GM18505 (cell line): ENCODE measurements at regions not wholly inside any gene's neighbourhood (a gene's known extent, or its start where the extent isn't known, plus 50 kb on each side); places are given as distances from the start of the nearest gene placed in this dataset.
A peak's percentile ranks its signal among the peaks of the same experiment; 100 is the strongest.
"Not testable (repeated sequence)": the region's sequence is repeated elsewhere in the genome, so short reads cannot be mapped to it uniquely, and the experiment has no call there.

ENCODE experiments used
- ATAC-seq: cut with Tn5 transposase; IDR thresholded peaks from one replicate; pipeline ENCODE4 v1.9.1; 2021; ENCODE audit not compliant: unreplicated experiment
- POLR2A ChIP-seq: IDR thresholded peaks from 4 replicates; pipeline ENCODE4 v1.6.1; 2011; ENCODE audit warnings: borderline replicate concordance; ENCODE audit not compliant: insufficient read depth, insufficient read length; ENCODE audit errors: extremely low read depth

DNA sequence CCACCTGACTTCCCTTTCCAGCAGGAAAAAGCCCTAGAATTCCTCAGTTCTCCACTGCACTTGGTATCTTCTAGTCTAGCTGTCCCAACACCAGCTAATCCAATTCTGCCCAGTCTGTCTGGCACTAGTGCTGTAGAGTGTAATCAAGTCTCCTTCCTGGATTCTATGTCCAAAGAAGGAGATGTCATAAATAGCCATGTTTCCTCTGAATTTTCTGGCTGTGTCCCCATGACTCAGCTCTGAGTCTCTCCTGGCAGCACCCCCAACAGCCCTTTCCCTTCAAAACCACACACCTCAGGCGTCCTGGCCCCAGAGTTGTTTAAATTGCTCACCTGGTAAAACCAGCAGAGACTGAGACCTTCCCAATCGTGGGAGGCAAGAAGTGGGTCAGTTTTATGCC is 197.2 kb downstream of the GRXCR1 start:
- TF ChIP-seq POLR2A: no peak
- no peak for ATAC-seq

DNA sequence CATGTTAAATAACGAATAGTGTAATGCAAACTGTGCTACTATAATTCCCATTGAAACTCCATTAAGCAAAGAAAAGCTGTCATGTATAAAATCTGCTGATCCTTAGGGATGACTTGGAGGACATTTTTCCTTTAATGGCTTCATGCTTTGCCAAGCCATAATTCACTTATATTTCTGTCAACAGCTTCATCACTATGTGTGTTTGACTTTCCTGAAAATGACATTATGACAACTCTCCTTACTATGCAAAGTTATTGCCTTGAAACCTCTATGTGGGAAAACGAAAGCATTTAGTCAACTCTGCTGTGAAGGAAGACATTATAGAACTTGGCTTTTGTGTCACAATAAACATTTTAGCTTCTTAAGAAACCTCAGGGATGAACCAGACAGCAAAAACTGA is 210.5 kb downstream of the GRXCR1 start:
- no peak for TF ChIP-seq POLR2A
- ATAC-seq: no peak

DNA sequence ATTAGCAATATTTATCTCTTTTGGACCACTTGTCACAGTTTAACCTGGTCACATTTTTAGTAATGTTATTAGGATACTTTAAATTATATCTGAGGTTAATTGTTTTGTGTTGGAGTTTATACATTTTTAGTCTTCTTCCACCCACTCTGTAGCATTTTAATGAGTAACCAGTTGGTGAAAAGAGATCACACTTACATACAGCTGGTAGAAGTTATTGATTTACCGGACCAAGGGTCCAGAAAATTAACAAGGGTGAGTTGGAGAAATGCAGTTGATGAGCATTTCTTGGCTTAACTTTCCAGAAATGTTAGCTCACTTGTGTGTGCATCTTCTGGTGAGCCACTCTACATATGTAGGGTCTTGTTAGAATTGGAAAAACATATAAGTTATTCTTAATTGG is 219.6 kb downstream of the GRXCR1 start:
- TF ChIP-seq POLR2A: no peak
- no peak for ATAC-seq

DNA sequence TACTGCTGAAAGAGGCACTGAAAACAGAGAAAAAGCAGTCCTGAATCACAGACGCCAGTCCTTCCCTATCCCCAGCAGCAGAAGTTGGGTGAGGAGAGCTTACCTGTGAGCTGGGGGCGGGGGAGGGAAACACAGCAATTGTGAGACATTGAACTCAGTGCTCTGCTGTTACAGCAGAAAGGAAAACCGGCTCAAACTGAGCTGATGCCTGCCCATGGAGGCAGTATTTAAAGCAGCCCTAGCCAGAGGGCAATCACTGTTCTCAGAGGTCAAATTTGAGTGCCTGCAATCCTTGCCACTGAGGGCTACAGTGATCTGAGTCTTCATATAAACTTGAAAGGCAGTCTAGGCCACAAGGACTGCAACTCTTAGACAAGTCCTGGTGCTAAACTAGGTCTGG is 220.7 kb downstream of the GRXCR1 start:
- no peak for TF ChIP-seq POLR2A
- ATAC-seq: no peak

DNA sequence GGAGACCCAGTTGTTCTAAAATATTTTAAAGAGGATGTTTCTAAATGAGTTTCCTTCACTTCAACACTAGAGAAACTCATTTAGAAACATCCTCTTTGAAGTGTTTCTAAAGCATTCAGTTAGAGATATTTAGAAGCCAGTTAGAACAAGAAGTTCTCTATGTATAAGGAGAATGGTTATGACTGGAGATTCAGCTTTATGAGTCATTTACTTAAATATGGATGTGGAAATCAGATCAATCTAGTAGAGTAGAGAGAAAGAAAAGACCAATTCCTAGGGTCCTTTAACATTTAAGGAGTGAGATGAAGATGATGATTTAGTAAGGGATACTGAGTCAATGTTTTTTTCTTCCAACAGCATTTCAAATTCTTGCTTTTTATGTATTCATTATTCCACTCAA is 234.1 kb downstream of the GRXCR1 start:
- no peak for ATAC-seq
- no peak for TF ChIP-seq POLR2A

DNA sequence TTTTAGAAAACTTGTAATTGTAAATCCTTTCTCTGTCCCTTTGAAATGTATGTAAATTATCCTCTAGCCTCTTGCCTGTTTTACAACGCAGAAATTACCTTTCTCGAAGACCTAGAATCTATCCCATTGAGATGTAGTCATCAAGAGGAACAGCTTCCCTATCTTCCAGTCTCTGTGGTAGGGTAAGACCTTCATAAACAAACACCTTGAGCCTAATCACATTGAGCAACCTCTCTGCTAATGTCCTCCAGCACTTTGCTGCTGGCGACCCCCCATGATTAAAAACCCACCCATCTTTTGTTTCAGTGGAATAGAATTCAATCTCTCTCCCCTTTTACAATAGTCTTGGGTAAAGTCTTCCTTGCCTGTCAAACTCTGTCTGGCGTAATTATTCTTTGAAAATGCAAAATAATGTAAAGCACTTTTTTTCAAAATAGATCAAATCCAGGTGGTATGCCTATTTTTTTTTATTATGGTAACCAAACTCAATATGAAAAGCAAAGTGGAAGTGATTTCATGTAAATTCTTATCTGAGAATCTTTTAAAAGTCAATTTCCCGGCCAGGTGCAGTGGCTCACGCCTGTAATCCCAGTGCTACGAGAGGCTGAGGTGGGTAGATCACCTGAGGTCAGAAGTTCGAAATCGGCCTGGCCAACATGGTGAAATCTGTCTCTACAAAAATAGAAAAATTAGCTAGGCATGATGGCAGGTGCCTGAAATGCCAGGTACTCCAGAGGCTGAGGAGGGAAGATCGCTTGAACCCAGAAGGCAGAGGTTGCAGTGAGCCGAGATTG is 237.9 kb downstream of the GRXCR1 start:
- TF ChIP-seq POLR2A: no peak
- ATAC-seq: no peak

DNA sequence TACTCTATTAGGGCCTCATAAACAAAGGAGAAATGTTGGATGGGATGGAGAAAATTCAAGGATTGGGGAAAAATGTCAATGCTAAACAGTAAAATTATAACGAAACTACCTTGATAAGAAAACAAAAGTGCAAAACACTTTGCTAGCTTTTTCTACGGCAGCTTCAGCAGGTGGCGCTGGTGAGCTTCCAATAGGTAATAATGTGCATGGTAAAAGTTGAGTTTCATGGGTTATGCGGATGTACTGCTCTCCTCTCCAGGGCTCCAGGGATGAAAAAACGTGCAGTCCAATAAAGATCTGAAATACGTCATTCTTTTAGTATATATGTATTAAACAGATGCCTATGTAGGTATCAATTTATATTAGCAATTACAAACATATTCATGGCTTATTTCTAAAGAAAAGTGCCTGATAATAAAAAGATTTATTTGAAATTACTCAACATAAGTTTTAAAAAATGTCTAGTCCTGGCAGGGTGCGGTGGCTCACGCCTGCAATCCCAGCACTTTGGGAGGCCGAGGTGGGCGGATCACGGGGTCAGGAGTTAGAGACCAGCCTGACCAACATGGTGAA is 239.6 kb downstream of the GRXCR1 start:
- ATAC-seq: peak; percentile 73
- no peak for TF ChIP-seq POLR2A

DNA sequence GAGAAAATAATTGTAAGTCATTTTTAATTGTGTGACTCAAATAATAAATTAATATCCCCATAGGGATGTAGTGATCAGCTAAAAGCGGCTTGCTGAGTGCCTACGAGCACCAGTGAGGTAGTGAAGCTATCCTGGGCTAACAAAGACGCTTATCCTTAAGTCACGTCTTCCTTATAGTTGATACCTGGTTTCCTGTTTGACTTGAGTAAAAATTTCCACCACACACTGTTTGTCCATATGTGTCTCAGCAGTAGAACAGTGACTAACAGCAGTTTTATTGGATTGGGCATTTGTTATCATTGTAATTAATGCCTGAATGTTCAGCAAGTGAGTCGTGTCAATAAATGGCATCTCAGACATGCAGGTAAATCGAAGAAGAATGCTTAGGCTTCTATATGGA is 241.1 kb downstream of the GRXCR1 start:
- no peak for ATAC-seq
- TF ChIP-seq POLR2A: no peak

DNA sequence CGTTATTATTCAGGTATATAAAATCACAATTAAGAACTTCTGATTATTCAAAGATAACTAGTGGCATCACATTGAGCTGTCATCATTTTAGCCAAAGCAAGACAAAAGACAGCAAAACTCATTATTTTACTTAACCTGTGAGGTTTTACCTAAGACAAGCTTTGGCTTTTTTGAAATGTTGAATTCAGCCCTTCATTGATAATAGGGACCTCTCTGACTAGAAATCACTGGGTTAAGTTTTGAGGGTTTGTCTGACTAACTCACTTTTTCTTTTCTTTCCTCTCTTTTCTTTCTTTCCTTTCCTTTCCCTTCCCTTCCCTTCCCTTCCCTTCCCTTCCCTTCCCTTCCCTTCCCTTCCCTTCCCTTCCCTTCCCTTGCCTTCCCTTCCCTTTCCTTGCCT is 244.2 kb downstream of the GRXCR1 start:
- no peak for ATAC-seq
- no peak for TF ChIP-seq POLR2A

DNA sequence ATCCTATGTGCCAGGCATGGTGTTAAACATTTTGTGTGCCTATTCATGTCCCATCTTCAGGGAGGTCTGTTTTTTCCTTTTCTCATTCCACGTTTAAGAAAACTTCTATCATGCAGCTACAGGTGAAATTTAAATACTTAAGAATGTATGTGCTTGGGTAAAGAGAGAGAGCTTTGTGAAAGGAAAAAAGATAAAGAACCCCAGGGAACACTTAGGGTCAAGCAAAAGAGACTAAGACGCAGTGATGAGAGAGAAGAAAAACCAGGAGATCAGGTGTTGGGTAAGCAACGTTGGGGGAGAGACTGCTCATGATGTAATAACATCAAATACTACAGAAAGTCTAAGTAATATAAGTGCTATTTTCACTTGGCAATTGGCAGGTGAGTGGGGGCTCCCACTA is 253.7 kb downstream of the GRXCR1 start:
- no peak for ATAC-seq
- no peak for TF ChIP-seq POLR2A

DNA sequence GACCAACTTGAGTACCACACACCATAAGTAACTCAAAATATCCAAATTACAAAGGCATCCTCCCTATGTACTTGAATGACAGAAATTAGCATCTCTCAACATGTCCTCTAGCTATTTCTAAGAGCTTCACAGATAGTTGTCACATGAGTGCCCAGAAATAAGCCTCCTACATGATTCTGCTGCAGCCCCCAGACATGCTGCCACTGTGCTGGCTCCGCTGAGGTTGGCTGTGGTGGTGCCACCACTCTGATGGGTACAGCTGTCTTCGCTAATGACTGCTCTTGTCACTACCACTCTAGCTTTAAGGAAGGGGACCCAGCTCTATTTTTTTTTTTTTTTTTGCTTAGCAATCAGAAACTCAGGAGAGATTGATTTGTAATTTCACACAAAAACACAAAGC is 256.0 kb downstream of the GRXCR1 start:
- no peak for ATAC-seq
- no peak for TF ChIP-seq POLR2A

DNA sequence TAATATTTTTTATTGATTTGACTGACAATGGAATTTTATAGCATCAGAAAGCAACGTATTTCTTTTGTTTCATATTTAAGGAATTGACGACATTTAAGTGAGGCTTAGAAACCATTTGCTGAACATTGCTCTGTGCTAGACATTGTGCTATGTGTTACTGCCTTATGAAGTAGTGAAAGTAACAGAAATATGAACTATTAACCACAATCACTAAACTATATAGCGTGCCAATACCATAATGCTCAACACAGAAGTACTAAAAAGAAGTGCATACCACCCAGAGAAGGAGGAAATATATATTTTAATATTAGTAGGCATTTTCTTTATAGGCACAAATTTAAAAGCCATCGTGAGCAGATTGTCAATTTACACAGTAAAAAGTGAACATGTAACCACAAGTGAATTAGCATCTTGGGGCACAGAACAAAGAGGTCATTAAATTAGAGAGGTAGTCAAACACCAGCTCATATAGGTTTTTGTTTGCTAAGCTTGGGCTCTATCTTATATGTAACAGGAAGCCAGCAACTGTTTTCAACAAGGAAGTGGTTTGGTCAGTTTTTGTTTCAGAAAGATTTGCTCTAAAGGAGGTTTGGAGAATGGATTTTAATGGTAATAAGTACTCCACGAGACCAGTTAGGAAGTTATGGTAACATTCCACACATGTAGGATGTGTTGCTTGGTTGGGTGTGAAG is 270.7 kb downstream of the GRXCR1 start:
- TF ChIP-seq POLR2A: no peak
- no peak for ATAC-seq

DNA sequence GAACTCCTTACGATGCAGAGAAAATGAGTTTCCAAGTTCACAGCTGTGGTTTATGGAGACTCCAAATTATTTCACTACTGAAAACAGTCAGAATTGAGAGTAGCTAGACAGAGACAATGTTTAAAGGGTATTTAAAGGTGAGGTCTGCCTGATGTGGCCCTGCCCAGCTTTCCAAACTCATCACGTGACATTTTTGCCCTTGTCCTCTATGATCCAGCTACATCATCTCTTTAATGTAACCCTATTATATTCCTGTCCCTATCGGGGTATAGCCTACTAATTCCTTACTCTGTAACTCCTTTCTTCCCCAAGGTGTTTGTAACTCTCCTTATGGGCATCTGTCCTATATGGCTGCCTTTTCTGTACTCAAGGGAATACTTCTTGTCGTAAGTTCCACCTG is 297.2 kb downstream of the GRXCR1 start:
- no peak for ATAC-seq
- no peak for TF ChIP-seq POLR2A

DNA sequence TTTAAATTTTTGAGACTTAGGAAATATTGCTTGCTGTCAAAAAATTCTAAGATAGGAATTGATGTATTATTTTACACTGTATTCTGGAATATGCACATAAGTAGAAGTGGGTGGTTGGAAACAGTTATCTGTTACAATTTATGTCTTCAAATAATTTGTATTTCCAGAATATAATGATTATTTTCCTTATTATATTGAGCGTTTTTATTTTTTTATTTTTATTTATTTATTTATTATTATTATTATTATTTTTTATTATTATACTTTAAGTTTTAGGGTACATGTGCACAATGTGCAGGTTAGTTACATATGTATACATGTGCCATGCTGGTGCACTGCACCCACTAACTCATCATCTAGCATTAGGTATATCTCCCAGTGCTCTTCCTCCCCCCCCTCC is 320.1 kb downstream of the GRXCR1 start:
- not testable (repeated sequence) for ATAC-seq

DNA sequence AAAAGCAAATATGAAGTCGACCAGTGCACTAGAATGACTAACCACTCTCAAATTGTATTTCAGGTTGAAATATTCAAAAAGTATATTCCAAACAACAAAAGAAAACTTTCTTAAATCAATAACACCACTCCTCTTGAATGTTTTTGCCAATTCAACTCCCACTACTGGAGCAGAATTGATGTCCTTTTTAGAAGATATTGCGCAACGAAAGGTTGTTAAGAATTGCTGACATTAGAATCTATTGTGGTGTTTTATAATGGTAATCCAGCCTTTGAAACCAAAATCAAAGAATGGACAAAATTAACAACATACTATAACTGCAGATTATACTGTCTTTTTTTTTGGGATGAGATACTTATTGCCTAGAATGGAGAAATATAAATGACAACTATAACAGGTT is 331.3 kb downstream of the GRXCR1 start:
- no peak for TF ChIP-seq POLR2A

DNA sequence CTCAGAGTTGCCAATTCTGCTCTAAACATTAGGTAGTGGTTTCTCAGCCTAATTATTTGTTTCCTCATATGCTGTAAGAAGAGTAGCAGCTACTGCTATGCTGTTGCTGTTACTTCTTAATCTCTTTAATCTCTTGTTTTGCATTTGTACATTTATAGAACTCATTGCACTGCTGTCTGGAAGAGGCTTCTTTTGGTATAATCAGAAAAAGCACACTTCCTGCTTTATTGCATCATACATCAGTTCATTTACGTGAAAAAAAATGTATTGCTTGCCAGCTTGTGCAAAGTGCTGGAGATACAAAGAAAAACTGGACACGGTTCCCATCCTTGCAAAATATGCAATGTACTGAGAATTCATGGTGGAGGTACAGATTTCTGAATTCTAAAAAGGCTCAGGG is 332.0 kb downstream of the GRXCR1 start:
- ATAC-seq: no peak
- TF ChIP-seq POLR2A: no peak

More for the DNA sequence above, 331.3 kb downstream of the GRXCR1 start:
- ATAC-seq: no peak
